Mononuclear cell (primary cell): ENCODE measurements at regions not wholly inside any gene's neighbourhood (a gene's known extent, or its start where the extent isn't known, plus 50 kb on each side); places are given as distances from the start of the nearest gene placed in this dataset.
"Not testable (repeated sequence)": the region's sequence is repeated elsewhere in the genome, so short reads cannot be mapped to it uniquely, and the experiment has no call there.

Experiments
- H3K27me3 ChIP-seq: 2 replicates; pipeline ENCODE4 v1.6.0; 2011; ENCODE audit warnings: low read length, control low read depth; ENCODE audit not compliant: insufficient read depth
- H3K4me1 ChIP-seq: 2 replicates; pipeline ENCODE4 v1.5.1; 2011; ENCODE audit warnings: mild to moderate bottlenecking, low read length, control low read depth; ENCODE audit not compliant: insufficient read depth
- H3K4me3 ChIP-seq: 2 replicates; pipeline ENCODE4 v1.5.1; 2011; ENCODE audit warnings: mild to moderate bottlenecking, low read length, moderate library complexity
- H3K9me3 ChIP-seq: 2 replicates; pipeline ENCODE4 v1.5.1; 2011; ENCODE audit warnings: low read depth, mild to moderate bottlenecking, control low read depth, low read length

DNA sequence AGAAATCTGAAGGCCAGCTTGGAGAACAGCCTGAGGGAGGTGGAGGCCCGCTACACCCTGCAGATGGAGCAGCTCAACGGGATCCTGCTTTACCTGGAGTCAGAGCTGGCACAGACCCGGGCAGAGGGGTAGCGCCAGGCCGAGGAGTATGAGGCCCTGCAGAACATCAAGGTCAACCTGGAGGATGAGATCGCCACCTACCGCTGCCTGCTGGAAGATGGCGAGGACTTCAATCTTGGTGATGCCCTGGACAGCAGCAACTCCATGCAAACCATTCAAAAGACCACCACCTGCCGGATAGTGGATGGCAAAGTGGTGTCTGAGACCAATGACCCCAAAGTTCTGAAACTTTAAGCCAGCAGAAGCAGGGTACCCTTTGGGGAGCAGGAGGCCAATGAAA is 318.4 kb downstream of the ZFHX3 start:
- H3K9me3 ChIP-seq, H3K4me3 ChIP-seq, H3K27me3 ChIP-seq, H3K4me1 ChIP-seq: not testable (repeated sequence)

DNA sequence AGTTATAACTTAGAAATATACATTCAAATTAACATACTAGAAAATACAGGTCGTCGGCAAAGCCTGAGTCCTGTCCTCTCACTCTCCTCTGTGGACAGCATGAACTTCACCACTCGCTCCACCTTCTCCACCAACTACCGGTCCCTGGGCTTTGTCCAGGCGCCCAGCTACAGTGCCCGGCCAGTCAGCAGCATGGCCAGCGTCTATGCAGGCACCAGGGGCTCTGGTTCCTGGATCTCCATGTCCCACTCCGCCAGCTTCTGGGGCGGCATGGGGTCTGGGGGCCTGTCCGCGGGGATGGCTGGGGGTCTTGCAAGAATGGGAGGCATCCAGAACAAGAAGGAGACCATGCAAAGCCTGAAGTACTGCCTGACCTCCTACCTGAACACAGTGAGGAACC is 319.4 kb downstream of the ZFHX3 start:
- Histone ChIP-seq H3K4me3 (no peak overlapping the region), H3K9me3 (no peaks in the 10 kb centered on the region), H3K4me1 (no peaks in the 10 kb centered on the region), H3K27me3 (no peaks in the 10 kb centered on the region)

DNA sequence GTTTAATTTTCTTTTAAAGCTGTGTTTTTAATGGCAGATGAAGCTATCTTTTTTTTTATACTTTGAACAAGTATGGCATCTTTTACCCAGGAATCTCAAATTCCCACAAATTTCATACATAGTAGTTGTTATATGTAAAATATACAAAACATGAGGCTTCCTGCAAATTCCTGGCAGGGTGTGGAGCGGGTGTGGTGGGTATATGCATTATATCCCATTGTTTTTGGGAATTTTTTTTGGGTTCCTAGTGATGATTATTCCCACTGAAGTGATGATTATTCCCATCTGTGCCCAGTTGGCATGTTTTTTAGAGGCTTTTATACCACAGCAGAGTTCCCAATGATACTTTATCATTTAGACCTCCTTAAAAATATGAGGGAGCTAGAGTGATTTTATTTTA is 320.4 kb downstream of the ZFHX3 start:
- Histone ChIP-seq H3K4me3 (no peak overlapping the region), H3K9me3 (no peaks in the 10 kb centered on the region), H3K4me1 (no peaks in the 10 kb centered on the region), H3K27me3 (no peaks in the 10 kb centered on the region)

DNA sequence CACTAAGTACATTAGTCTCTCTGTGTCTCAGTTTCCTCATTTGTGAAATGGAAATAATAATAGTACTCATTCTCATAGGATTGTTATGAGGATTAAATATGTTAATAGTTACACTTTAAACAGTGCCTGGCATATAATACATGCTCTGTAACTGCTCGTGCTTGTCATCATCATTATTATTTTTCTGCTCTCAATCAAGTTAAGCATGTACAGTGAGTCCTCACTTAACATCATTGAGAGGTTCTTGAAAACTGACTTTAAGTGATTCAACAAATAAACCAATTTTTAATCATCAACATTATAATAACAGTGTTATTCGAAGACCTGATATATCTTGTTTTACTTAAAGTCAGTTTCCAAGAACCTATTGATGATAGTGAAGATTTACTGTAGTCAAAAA is 322.3 kb downstream of the ZFHX3 start:
- H3K4me1 ChIP-seq: no peaks in the 10 kb centered on the region
- no peak overlapping the region for H3K4me3 ChIP-seq
- no peaks in the 10 kb centered on the region for H3K27me3 ChIP-seq
- no peaks in the 10 kb centered on the region for H3K9me3 ChIP-seq

DNA sequence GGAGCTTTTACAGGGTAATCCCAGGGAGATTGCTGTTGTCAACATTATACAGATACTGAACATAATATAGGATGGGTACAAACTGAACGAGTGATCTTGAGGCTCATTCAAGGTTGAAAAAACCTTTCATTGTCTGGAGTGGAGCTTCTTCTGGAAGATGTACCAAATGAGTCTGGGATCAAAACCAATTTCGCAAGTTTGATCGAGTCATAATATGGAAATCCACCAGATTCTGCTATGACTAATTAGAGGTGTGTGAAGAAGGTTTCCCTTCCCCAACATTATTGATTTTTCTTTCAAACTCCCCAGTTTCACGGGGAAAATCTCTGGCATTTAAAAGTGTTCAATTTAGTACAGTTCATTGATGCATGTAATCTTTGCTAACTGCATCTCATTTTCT is 324.1 kb downstream of the ZFHX3 start:
- Histone ChIP-seq H3K27me3 (no peaks in the 10 kb centered on the region), H3K9me3 (no peaks in the 10 kb centered on the region), H3K4me1 (no peaks in the 10 kb centered on the region)

DNA sequence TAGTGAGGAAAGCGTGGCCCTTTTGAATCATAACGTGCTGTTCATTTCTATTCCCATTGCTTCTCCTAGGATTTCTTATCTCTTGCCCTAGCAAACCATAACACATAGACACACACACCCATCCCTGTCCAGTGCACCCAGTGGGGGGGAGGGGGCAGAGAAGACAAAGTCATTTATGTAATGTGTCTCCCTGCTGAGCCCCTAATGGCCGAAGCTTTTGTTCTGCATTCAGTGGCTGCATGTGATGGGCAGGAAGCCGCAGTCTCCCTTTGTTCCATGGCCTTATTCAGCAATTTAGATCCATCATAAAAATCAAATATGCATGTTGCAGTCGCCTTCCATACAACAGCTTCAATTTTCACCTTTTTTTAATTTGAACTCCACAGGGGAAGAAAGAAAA is 325.4 kb downstream of the ZFHX3 start:
- H3K4me3 ChIP-seq: no peak overlapping the region
- no peaks in the 10 kb centered on the region for H3K9me3 ChIP-seq
- H3K4me1 ChIP-seq: no peaks in the 10 kb centered on the region
- H3K27me3 ChIP-seq: no peaks in the 10 kb centered on the region

More for the DNA sequence above, 324.1 kb downstream of the ZFHX3 start:
- no peak overlapping the region for H3K4me3 ChIP-seq

DNA sequence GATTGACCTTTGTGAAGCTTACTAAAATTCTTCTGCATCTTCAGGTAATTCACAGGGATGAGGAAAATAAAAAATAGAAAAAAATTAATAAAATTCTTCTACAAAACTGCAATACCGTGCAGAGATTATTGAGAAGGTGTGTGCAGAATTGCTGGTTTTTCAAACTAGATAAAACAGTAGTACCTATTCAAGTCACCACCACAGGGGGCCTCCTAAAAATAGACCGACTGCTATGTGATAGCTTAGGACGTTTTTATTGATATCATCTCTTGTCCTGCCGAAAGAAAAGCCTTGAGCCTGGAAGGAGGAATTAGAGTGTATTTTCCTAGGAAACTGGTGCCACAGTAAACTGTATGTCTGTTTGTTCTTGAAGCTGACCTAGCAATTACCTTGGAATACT is 325.9 kb downstream of the ZFHX3 start:
- Histone ChIP-seq H3K9me3 (no peaks in the 10 kb centered on the region), H3K27me3 (no peaks in the 10 kb centered on the region), H3K4me3 (no peak overlapping the region), H3K4me1 (no peaks in the 10 kb centered on the region)

DNA sequence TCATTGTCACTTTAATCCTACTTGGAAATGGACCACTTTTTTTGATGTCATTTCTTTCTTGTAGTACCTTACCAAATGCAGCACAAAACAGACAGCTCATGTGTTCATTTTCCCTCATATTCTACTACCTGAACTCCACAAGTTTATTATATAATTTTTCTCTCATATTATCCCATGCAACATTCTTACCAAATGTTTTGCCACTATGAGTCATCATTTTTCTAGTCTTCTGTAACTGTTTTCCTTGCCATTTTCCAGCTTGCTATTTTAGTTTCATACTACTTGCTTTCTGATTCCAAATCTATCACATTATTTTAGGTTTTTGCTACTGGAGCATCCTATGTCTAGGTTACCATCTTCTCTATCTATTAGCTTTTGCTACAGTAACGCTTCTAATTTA is 332.7 kb downstream of the ZFHX3 start:
- Histone ChIP-seq H3K9me3 (peaks cover 29% of the 10 kb centered on the region), H3K4me1 (no peaks in the 10 kb centered on the region), H3K4me3 (no peak overlapping the region), H3K27me3 (no peaks in the 10 kb centered on the region)

DNA sequence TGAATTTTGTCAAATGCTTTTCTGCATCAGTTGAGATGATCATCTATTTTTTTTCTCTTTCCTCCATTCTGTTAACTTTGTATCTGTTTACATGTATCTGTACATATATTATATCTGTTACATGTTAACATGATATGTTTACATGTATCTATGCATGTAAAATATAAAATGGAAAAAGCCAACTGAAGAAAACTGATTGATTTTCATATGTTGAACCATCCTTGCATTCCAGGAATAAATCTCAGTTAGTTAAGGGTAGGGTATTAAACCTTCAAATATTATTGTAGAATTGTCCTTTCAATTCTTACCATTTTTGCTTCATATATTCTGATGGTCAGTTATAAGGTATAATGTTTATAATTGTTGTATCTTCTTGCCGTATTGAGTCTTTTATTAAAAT is 336.1 kb downstream of the ZFHX3 start:
- H3K27me3 ChIP-seq: no peaks in the 10 kb centered on the region
- no peak overlapping the region for H3K4me3 ChIP-seq
- peaks cover 29% of the 10 kb centered on the region for H3K9me3 ChIP-seq
- H3K4me1 ChIP-seq: no peaks in the 10 kb centered on the region

DNA sequence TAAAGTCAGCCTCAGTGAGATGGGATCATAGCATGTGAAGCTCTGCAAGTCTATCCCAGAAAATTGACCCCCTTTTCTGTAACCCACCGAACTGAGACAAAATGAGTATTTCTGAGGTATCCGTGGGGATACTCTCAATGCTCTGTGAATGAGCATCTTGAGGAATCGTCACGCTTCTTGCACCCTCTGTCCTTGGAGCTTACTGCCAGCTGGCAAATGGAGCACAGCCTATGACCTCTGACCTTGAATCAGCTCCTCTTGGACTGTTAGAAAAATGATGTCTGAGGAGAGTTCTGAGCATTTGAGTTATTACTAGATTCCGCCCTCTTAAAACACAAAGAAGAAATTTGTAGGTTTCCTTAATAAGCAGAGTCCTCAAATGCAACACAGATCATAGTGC is 342.1 kb downstream of the ZFHX3 start:
- H3K27me3 ChIP-seq: no peaks in the 10 kb centered on the region
- H3K4me1 ChIP-seq: no peaks in the 10 kb centered on the region
- H3K4me3 ChIP-seq: no peak overlapping the region
- H3K9me3 ChIP-seq: peaks cover under 1% of the 10 kb centered on the region

DNA sequence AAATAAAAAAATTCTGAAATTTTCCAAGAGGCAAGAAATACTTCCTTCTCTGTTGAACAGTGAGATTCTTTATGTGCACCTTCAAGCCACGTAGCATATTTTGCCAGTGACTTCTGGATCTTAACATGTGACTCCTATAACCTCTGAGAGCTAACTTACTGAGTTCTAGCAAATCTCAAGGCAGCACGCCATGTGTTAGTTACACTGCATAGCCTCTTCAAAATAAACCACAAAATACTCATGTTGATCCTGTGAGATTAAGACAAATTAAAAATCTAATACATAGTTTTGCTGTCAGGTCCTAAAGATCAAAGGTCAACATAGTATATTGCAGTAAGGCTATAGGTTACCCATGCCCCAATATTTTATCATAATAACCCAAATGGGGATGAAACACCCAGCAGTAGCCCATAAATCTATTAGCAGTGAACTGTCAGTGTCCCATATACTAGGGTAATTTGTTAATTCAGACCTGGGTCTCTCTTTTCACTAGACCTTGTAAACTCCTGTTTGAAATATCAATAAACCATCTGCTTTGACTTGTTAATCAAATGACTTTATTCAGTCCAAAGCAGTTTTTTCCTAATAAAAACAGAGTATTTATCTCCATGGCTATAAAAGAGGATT is 343.1 kb downstream of the ZFHX3 start:
- Histone ChIP-seq H3K27me3 (no peaks in the 10 kb centered on the region), H3K9me3 (no peaks in the 10 kb centered on the region), H3K4me3 (no peak overlapping the region), H3K4me1 (no peaks in the 10 kb centered on the region)

DNA sequence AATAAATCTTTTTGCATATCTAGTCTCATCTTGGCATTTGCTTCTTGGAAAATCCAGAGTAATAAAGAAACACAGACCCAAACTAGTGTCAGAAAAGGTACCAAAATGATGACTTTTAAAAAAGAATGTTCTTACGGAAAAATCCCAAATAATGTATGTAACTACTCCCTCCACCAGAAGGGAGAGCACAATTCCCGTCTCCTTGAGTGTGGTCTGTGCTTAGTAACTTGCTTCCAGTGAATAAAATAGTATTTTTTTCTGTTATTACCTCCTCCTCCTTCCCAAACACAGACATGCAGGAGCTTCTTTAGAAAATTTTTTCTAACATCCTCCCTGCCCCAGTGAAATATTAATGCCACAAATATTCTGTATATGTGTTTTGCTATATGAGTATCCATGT is 358.1 kb downstream of the ZFHX3 start:
- H3K27me3 ChIP-seq: no peaks in the 10 kb centered on the region
- no peaks in the 10 kb centered on the region for H3K9me3 ChIP-seq
- no peaks in the 10 kb centered on the region for H3K4me1 ChIP-seq
- no peak overlapping the region for H3K4me3 ChIP-seq

DNA sequence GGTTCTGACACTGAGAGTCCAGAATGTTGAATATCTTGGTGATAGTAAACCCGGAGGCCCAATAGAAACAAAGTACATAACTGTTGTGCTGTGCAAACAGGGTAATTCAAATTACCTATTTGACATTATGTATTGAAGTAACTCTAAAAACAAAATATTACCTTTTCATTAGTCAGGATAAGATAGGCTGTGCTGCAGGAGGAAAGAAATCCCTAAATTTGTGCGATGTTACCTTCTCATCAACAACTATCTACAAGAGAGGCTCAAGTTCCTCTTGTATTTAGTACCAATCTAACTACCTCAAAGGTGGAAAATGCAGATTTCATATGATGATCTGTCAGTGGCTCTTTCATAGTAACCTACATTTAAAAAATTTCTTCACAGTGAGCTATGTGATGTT is 367.2 kb downstream of the ZFHX3 start:
- no peak overlapping the region for H3K4me3 ChIP-seq
- H3K27me3 ChIP-seq: no peaks in the 10 kb centered on the region
- peaks cover 4% of the 10 kb centered on the region for H3K9me3 ChIP-seq
- H3K4me1 ChIP-seq: no peaks in the 10 kb centered on the region

DNA sequence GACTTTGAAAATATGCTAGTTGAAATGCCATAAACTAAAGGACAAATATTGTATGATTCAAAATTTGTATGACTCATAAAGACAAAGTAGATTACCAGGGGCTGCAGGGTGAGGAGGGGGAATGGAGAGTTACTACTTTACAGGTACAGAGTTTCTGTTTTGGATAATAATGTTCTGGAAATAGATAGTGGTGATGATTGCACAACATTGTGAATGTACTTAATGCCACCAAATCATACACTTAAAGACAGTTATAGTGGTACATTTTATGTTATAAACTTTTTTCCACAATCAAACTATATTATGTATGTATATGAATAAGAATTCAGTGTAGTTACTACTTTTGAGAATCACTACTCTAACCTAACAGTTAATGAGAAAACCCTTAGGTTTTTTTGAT is 368.1 kb downstream of the ZFHX3 start:
- H3K27me3 ChIP-seq: no peaks in the 10 kb centered on the region
- peaks cover 4% of the 10 kb centered on the region for H3K9me3 ChIP-seq
- no peak overlapping the region for H3K4me3 ChIP-seq
- no peaks in the 10 kb centered on the region for H3K4me1 ChIP-seq

DNA sequence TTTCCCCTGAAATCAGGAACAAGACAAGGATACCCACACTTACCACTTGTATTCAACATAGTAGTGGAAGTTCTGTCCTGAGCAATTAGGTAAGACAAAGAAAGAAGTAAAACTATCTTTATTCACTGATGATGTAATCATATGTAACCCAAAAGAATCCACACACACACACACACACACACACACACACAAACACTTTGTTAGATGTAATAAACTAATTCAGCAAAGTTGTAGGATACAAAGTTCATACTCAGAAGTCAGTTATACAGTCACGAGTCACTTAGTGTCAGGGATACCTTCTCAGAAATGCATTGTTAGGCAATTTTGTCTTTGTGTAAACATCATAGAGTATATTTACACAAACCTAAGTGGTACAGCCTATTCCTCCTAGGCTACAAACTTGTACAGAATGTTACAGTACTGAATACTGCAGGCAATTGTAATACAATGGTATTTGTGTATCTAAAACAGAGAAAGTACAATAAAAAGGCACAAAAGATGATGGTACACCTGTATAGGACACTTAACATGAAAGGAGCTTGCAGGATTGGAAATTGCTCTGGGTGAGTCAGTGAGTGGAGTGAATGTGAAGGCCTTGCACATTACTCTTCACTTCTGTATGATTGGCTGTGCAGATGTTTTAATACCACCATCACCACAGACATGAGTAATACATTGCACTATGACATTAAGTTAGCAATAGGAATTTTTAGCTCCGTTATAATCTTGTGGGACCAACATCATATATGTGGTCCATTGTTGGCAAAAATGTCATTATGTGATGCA is 370.1 kb downstream of the ZFHX3 start:
- no peaks in the 10 kb centered on the region for H3K27me3 ChIP-seq
- no peaks in the 10 kb centered on the region for H3K4me1 ChIP-seq

DNA sequence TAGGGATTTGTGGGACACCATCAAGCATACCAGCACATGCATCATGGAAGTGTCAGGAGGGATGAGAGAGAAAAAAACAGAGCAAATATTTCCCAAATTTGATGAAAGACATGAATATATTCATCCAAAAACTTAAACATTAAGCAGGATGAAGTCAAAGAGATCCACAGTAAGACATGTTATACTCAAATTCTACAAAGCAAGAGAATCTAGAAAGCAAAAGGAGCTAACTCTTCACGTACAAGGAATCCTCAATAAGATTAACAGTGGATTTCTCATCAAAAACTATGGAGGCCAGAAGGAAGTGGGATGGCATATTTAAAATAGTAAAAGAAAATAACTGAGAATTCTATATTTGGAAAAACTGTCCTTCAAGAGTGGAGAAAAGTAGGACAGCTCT is 374.8 kb downstream of the ZFHX3 start:
- H3K27me3 ChIP-seq: no peaks in the 10 kb centered on the region
- H3K4me3 ChIP-seq: no peak overlapping the region
- peaks cover 30% of the 10 kb centered on the region for H3K9me3 ChIP-seq
- no peaks in the 10 kb centered on the region for H3K4me1 ChIP-seq

More for the DNA sequence above, 370.1 kb downstream of the ZFHX3 start:
- Histone ChIP-seq H3K4me3 (no peak overlapping the region), H3K9me3 (peaks cover 14% of the 10 kb centered on the region)
